NOMO-1 treated with DMSO at 0.1 percent for 48 hours (cell line): ENCODE measurements at regions not wholly inside any gene's neighbourhood (a gene's known extent, or its start where the extent isn't known, plus 50 kb on each side); places are given as distances from the start of the nearest gene placed in this dataset.

Experiments used
- DNase-seq: peaks from one replicate; lab custom pipeline; 2025; ENCODE audit not compliant: unreplicated experiment; lab: John Stamatoyannopoulos, UW

DNA sequence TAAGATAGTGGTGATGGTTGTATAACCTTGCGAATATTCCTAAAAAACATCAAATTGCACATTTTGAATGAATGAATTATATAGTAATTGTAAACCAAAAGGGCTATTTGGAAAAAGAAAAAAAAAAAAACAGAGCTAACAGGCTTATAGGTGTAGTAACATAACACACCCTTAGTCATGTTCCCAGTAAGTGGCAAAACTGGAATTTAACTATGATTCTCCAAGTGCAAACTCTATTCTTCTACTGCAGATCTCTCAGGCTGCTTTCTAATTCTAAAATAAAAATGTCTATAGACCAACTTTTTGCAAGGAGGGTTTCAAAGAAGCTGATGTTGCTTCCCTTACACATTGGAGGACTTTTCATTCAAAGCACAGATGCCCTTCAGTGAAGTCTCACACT, 293.2 kb upstream of the MON1B start:
- DNase-seq: no peak

DNA sequence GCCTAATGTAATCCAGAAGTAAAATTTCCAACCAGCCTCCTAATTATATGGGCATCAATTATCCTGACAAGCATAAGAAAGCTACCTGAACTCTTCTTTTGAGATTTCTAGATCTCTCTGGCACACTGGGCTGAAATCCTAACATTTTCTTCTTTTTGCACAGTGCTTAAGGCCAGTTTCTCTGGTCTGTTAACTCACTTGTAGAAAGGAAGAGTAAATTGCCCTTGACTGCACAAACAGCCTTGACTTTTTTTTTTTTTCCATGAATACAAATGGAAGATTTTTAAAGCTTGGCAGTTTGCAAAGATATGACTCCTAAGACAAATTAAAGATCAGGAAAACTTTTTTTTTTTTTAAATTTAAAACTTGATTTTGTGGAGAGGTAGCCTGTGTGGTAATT, 291.2 kb upstream of the MON1B start:
- DNase-seq: no peak

DNA sequence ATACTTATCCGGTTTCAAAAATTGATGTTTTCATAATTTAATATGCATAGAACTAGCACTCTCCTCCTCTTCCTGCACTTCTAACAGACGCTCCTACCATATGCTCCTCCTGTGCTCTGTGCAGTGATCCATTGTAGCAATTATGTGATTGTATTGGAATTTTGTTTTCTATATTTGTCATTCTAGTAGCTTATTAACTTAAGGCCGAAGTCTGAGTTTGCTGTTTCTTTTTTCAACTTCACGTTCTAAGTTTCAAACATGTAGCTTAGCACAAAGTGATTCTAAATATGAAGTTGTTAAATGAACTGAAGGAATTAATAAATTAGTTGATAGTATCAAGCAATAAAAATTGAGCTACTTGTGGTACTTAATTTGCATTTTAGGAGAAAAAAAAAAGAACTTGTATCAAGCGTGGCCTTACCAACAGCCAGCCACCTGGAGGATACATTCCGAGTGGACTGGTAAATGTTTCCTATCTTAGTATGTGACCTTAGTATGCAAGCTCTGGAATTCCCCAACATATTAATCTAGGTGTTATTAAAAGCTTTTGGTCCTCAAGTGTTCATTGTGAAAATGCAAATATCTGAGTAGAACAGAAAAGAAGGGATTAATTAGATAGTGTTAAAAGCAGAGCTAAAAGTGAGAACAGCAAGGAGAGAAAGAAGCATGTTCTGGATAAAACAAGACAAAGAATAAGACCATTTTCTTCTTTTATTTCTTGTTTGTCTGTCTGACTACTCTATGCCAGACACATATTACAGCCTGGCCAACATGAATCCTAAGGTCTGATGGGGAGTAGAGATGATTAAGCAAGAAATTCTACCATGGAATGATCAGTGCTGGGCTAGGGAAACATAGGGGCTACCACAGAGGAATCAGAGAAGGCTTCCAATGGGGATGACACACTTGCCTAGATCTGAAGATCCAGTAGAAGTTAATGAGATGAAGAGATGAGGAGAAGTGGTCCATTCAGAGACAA, 290.4 kb upstream of the MON1B start:
- DNase-seq: no peak

DNA sequence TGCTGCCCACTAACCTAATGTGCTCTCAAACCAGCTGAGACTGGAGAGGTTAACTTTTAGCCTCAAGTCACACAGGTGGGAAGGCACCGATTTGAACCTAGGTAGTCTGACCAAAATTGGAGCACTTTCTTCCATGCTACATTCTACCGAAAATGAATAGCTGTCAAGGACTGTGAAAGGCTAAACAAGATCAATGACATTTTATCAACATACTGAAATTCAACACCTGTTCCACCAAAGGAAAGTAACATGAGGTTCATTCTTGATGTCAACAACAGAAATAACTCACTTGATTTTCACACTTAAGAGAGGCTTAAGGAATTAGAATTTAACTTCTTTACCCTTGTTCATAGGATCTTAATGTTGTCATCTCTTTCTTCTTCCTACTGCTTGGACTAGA, 284.4 kb upstream of the MON1B start:
- DNase-seq: no peak

DNA sequence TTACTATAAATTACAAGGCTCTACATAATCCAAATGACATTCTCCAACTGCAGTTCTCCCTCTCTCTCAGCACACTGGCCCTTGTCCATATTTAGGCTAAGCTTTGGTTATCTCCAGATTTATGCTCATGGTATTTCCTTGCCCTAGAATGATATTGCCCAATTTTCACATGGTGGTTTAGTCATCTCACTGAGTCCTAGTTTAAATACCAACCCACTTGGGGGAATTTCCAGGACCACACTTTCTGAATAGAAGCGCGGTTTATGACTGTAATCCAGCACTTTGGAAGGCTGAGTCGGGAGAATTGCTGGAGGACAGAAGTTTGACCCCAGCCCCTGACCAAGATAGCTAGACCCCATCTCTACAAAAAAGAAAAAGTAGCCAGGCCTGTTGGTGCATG, 280.1 kb upstream of the MON1B start:
- no peak for DNase-seq

DNA sequence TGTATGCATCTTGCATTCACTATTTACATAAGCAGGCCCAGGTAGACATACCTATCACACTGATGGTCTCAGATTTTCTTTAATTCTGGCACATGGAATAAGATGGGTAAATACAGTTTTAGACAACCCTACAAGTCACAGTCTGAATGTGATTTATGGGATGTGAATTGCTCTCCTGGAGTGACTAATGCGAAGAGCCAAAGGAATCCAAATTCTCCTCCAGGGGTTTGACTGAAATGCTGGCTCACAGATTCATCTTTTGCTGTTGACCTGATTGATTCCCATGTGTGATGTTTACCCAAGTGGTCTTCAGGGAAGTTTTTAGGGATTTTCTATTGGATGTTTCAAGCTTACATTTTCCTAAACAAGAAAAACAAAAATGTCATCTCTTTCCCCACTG, 277.9 kb upstream of the MON1B start:
- DNase-seq: no peak

GRCh38 chr16:76926042-76926441, 264.9 kb upstream of the MON1B start:
- no peak for DNase-seq

DNA sequence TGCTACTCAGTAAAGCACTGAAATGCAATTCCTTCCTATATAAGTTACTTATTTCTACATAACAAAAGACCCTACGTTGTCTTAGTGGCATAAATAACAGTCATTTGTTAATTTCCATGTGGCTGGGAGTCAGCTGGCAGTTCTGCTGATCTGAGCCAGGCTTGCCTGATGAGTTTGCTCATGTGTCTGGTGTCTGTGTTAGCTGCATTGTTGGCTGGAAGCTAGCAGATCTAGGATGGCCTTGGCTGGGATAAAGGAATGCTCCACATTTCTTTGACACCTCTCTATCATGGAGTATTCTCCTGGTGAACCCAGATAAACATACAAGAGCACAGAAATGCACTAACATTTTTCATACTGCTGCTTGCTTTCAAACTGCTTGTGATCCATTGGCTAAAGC, 264.4 kb upstream of the MON1B start:
- DNase-seq: no peak

GRCh38 chr16:76931186-76931585, 259.8 kb upstream of the MON1B start:
- DNase-seq: no peak

DNA sequence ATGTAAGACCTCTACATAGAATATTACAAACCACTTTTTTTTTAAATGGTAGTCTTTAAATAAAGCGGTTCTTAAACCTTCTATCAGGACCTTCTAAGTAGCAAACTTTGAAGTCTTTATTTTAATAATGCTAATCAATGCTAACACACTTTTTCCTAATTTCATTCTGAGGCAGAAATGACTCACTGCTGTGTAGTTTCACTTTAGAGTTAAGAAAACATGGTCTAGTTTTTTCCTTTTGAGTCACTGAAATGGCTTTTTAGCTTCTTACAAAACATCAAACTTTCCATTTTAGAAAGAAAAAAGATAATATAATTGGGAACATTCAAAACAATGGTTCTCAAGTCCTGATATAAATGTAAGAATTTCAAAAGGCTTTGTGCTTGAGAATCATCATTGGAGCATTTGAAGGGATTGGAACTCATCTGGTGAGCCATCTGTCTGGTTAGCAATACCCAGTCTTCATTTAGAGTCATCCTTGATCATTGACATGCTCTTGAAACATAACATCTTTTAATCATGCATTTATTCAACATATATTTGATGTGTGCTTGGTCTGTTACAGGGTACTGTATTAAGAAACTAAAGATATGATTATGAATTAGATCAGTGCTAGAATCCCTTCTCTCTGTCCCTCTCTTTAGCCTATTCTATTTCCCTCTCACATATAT, 258.3 kb upstream of the MON1B start:
- no peak for DNase-seq

DNA sequence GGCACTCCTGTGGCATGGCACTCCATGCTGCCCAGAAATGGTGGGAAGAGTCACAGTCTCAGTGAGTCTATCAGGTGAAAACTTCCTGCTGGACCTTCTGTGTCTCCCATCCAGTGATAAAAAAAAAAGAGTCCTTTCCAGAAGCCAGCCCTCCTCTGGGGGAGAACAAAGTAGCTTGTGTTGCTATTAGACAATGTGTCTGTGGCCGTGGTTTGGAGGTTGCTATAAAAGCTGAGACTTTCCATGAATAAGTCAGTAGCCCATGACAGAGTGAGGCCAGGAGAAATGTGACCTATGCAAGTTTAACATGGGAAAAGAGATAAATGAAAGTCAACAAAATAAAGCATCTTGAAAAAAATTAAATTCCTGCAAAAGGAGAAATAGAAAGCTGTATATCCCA, 250.7 kb upstream of the MON1B start:
- DNase-seq: no peak

GRCh38 chr16:76941113-76941512, 249.9 kb upstream of the MON1B start:
- DNase-seq: no peak

GRCh38 chr16:76942089-76942488, 248.9 kb upstream of the MON1B start:
- DNase-seq: no peak

- DNase-seq: no peak
Observed at GRCh38 chr16:76943921-76944320, 247.1 kb upstream of the MON1B start.

GRCh38 chr16:76946879-76947278, 244.1 kb upstream of the MON1B start:
- DNase-seq: peak; percentile 46

DNA sequence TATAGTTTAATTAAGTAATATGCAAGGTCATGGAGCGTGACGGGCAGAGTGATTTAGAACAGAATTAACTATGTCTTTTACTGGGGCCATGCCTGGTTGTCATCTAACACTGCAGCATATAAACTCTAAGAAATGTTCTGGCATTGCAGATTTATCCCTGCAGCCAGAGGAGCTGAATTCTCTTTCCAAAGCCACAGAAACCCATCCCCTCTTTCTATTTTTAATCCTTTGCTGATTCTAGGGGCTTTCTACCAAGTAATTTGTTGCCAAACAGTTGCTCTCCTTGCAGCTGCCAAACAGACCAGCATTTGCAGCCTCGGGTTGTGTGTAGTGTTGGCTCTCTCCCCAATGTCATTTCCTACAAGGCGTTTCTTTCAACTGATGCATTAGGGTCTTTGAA, 243.2 kb upstream of the MON1B start:
- no peak for DNase-seq

- DNase-seq: no peak
Observed at GRCh38 chr16:76955629-76956028, 235.4 kb upstream of the MON1B start.

GRCh38 chr16:76956394-76956793, 234.6 kb upstream of the MON1B start:
- no peak for DNase-seq

- no peak for DNase-seq
Observed at GRCh38 chr16:76956841-76957240, 234.1 kb upstream of the MON1B start.

DNA sequence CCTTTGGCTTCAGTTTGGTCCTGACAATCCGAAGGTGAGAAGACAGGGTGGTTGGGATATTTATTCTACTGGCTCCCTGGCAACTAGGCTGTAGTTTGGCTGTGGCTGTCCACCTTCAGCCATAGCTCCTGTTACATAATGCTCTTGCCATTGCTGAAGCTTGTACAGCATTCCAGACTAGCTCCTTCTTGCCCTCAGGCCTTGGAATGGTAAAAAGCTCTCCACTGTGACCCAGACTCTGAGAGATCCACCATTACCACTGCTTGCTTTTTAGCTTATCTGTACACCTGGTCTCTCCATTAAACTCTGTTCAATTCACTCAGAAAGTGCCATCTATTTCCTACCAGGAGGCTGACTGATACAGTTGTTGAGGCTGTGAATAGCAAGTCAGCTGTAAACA, 231.8 kb upstream of the MON1B start:
- DNase-seq: no peak

- no peak for DNase-seq
Observed at GRCh38 chr16:76963614-76964315, 227.2 kb upstream of the MON1B start.
